ENCODE measurements at regions not wholly inside any gene's neighbourhood (a gene's known extent, or its start where the extent isn't known, plus 50 kb on each side); places are given as distances from the start of the nearest gene placed in this dataset.

GRCh38 chrX:11932423-11932822, 174.4 kb downstream of the MSL3 start:
- Histone ChIP-seq H3K18ac (ENCODE audit: low read depth, low read length) (no peak overlapping the region), H3K9me1 (ENCODE audit: insufficient read depth, low read length) (no peaks in the 10 kb centered on the region), H3K27ac (ENCODE audit: insufficient read depth, low read length) (no peak overlapping the region), H3K9me3 (ENCODE audit: control insufficient read depth, insufficient read depth, low read length) (no peaks in the 10 kb centered on the region), H4K8ac (ENCODE audit: low read depth in 2 of 2, low read length in 2 of 2) (no peak overlapping the region), H2BK5ac (ENCODE audit: low read depth, low read length, poor library complexity, severe bottlenecking) (no peak overlapping the region), H3K4me2 (ENCODE audit: low read depth, low read length) (no peak overlapping the region), H3K4ac (ENCODE audit: low read depth, low read length) (no peak overlapping the region), H3K14ac (replicated peaks; ENCODE audit: low read depth, low read length) (no peak overlapping the region), H3K56ac (ENCODE audit: extremely low read depth, insufficient read depth, low read length) (no peak overlapping the region), H4K20me1 (ENCODE audit: insufficient read depth, low read length) (no peaks in the 10 kb centered on the region), H3K9ac (ENCODE audit: low read depth, low read length) (no peak overlapping the region), H3K4me1 (ENCODE audit: control insufficient read depth, insufficient read depth, low read length) (no peaks in the 10 kb centered on the region), H2BK15ac (ENCODE audit: low read depth, low read length) (no peak overlapping the region), H2AK9ac (replicated peaks; ENCODE audit: low read depth, low read length, poor library complexity) (no peak overlapping the region), H2AK5ac (ENCODE audit: low read depth, low read length) (no peak overlapping the region), H2BK20ac (ENCODE audit: low read depth, low read length) (no peak overlapping the region), H2BK120ac (ENCODE audit: low read depth, low read length) (no peak overlapping the region), H4K91ac (ENCODE audit: insufficient read depth, low read depth, low read length) (no peak overlapping the region), H2AFZ (replicated peaks; ENCODE audit: low read length, poor library complexity) (no peak overlapping the region), H3K27me3 (ENCODE audit: control insufficient read depth, insufficient read depth, low read length) (no peaks in the 10 kb centered on the region), H3K4me3 (ENCODE audit: insufficient read depth, low read depth, low read length) (no peak overlapping the region), H3K36me3 (ENCODE audit: control insufficient read depth, insufficient read depth, low read length) (no peaks in the 10 kb centered on the region), H3K79me1 (ENCODE audit: low read depth in 1 of 2, low read length in 2 of 2) (no peaks in the 10 kb centered on the region), H3K23ac (ENCODE audit: low read depth, low read length) (no peak overlapping the region), H4K5ac (ENCODE audit: low read depth, low read length) (no peak overlapping the region)
- no peak for DNase-seq
- ATAC-seq (ENCODE audit: low read depth) = no peak
- ChIA-PET CTCF (no interaction called here), POLR2A (ENCODE audit: unreplicated experiment) (no interaction called here)
- TF ChIP-seq RFX5 (IDR thresholded peaks at IDR 0.05; ENCODE audit: low read depth, low read length) (no peak), SMC3 (IDR thresholded peaks at IDR 0.05; ENCODE audit: low read depth, low read length) (no peak), POLR2A (IDR thresholded peaks at IDR 0.05; ENCODE audit: low read depth, low read length) (no peak), RCOR1 (IDR thresholded peaks at IDR 0.05; ENCODE audit: insufficient replicate concordance, low read length) (no peak), RAD21 (IDR thresholded peaks at IDR 0.05; ENCODE audit: low read length) (no peak), ELK1 (IDR thresholded peaks at IDR 0.05; ENCODE audit: borderline replicate concordance, low read depth, low read length) (no peak), NFE2L2 (IDR thresholded peaks at IDR 0.05; ENCODE audit: low read depth, low read length) (no peak), CHD1 (IDR thresholded peaks at IDR 0.05; ENCODE audit: low read depth, low read length) (no peak), CTCF (conservative IDR thresholded peaks at IDR 0.05; ENCODE audit: low read depth, low read length) (no peak), MAZ (IDR thresholded peaks at IDR 0.05; ENCODE audit: borderline replicate concordance, low read depth, low read length) (no peak), USF2 (IDR thresholded peaks at IDR 0.05; ENCODE audit: low read depth, low read length) (no peak), MXI1 (IDR thresholded peaks at IDR 0.05; ENCODE audit: borderline replicate concordance, low read depth, low read length) (no peak), BHLHE40 (IDR thresholded peaks at IDR 0.05; ENCODE audit: low read depth, low read length) (no peak), CEBPB (IDR thresholded peaks at IDR 0.05; ENCODE audit: low read depth, low read length) (no peak), MAFK (IDR thresholded peaks at IDR 0.05; ENCODE audit: low read depth, low read length) (no peak)
- BruUV-seq (replicated peaks) = no TSS peak
- dilution Hi-C loops (cut with HindIII; ENCODE audit: low sequenced_read_pairs, unreplicated experiment) = no loop called here
- intact Hi-C loops (cut with micrococcal nuclease) = no loop called here
- in situ Hi-C loops (cut with MboI; ENCODE audit: low sequenced_read_pairs) = no loop called here
- WGBS, 2 experiments (ENCODE audit: extremely low coverage in 2 of 2, insufficient read length in 1 of 2) = 0% methylated on average over 1 of the region's 1 CpG; no CpG with 5 or more reads in 1 of the 2 experiments

Data from IMR-90 (cell line).